Tibial artery (tissue), 4 donors: ENCODE measurements at regions not wholly inside any gene's neighbourhood (a gene's known extent, or its start where the extent isn't known, plus 50 kb on each side); places are given as distances from the start of the nearest gene placed in this dataset.
"Not testable (repeated sequence)": the region's sequence is repeated elsewhere in the genome, so short reads cannot be mapped to it uniquely, and the experiment has no call there.

Experiments
- DNase-seq, 2 donors: peaks; one replicate each; pipeline ENCODE4 v3.0.0-alpha.2; 2019
- H3K27ac ChIP-seq, 2 donors: fragments of 200-600 bp; sonication (generic) in 1 of 2; 1 replicate in 1 of 2; 2 replicates in 1 of 2; pipeline ENCODE4 v1.5.1; 2018 to 2019; ENCODE audit warnings: mild to moderate bottlenecking in 1 of 2
- H3K27me3 ChIP-seq, 2 donors: fragments of 200-600 bp; sonication (generic) in 1 of 2; one replicate each; pipeline versions ENCODE4 v1.5.1 to v1.6.0; 2016 to 2019
- H3K36me3 ChIP-seq, 3 donors: fragments of 200-600 bp; sonication (generic) in 2 of 3; one replicate each; pipeline ENCODE4 v1.5.1; 2016 to 2019; ENCODE audit warnings: mild to moderate bottlenecking in 2 of 3
- H3K4me1 ChIP-seq, 4 donors: fragments of 200-600 bp; sonication (generic) in 2 of 4; 1 replicate in 3 of 4; 2 replicates in 1 of 4; pipeline ENCODE4 v1.5.1; 2016 to 2019
- H3K4me3 ChIP-seq, 2 donors: fragments of 200-600 bp; sonication (generic) in 1 of 2; 1 replicate in 1 of 2; 2 replicates in 1 of 2; pipeline ENCODE4 v1.5.1; 2018 to 2019; ENCODE audit warnings: mild to moderate bottlenecking in 2 of 2
- H3K9me3 ChIP-seq, 3 donors: fragments of 200-600 bp; sonication (generic) in 1 of 3; one replicate each; pipeline ENCODE4 v1.5.1; 2016 to 2019
- CTCF ChIP-seq, 2 experiments: fragments of 200-600 bp in 1 of 2; fragments of 450-650 bp in 1 of 2; IDR thresholded peaks; one replicate each; pipeline ENCODE4 v1.5.1; 2017 to 2019; ENCODE audit warnings: antibody characterized with exemption in 2 of 2, mild to moderate bottlenecking in 1 of 2, moderate library complexity in 1 of 2
- intact Hi-C: fragments of 100-400 bp; cut with DNase I; formaldehyde crosslinking; loops from one replicate; pipeline ENCODE4 v1.15.0; 2023; ENCODE audit warnings: low total_unique reads

DNA sequence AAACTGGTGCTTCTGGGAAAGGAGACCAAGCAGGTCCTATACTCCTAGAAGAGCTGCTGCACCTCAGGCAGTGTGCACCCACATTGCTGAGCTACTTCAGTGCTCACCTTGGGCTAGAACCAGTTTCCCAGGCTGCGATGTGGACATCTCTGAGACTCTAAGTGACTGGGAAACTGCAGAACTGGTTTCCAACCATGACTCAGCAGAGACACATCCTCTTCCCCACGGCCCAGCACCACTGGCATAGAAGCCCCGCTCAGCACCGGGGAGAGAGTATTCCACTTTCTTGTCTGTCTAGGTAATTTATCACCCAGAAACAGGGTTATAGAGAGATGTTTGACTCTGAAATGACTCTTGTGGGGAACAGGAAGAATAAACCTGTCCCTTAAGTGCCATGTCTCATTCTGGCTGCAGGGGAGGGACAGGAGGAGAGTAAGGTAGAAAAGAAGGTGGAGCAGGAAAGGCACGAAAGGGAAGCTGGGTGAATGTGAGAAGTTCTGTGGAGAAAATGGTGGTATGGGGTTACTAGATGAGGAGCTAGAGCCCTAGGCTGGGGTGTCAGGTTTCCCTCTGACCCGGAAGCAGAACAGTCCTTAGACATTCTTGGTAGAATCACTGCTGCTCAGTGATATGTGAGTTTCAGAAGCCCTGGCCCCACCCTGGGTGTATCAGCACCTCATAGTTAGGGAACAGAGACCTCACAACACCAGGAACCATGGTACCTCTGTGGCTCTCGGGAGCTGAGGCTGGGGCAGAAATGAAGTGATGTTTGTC lies 340.4 kb upstream of the NCAM1 start:
- Histone ChIP-seq H3K9me3 (no peaks in the 10 kb centered on the region), H3K4me3 (no peak overlapping the region), H3K4me1 (no peaks in the 10 kb centered on the region), H3K36me3 (no peaks in the 10 kb centered on the region), H3K27ac (no peak overlapping the region), H3K27me3 (peaks cover 0 to 3% of the 10 kb centered on the region in 2 donors)
- no peak for DNase-seq
- no peak for TF ChIP-seq CTCF (IDR thresholded peaks at IDR 0.05)
- intact Hi-C loops: no loop called here

- TF ChIP-seq CTCF (IDR thresholded peaks at IDR 0.05): no peak
- Histone ChIP-seq H3K27ac (no peak overlapping the region), H3K4me3 (no peak overlapping the region), H3K36me3 (no peaks in the 10 kb centered on the region), H3K27me3 (peaks cover 0 to 3% of the 10 kb centered on the region in 2 donors), H3K9me3 (no peaks in the 10 kb centered on the region), H3K4me1 (no peaks in the 10 kb centered on the region)
- intact Hi-C loops: no loop called here
- no peak for DNase-seq
These were observed 338.2 kb upstream of the NCAM1 start for GRCh38 chr11:112623057-112623456.

GRCh38 chr11:112624431-112624830 lies 336.8 kb upstream of the NCAM1 start:
- no peak for TF ChIP-seq CTCF (IDR thresholded peaks at IDR 0.05)
- H3K27ac ChIP-seq: no peak overlapping the region
- no peak overlapping the region for H3K4me3 ChIP-seq
- peaks cover 0 to 3% of the 10 kb centered on the region in 2 donors for H3K27me3 ChIP-seq
- H3K36me3 ChIP-seq: no peaks in the 10 kb centered on the region
- no peaks in the 10 kb centered on the region for H3K4me1 ChIP-seq
- intact Hi-C loops: no loop called here
- DNase-seq: no peak
- no peaks in the 10 kb centered on the region for H3K9me3 ChIP-seq

DNA sequence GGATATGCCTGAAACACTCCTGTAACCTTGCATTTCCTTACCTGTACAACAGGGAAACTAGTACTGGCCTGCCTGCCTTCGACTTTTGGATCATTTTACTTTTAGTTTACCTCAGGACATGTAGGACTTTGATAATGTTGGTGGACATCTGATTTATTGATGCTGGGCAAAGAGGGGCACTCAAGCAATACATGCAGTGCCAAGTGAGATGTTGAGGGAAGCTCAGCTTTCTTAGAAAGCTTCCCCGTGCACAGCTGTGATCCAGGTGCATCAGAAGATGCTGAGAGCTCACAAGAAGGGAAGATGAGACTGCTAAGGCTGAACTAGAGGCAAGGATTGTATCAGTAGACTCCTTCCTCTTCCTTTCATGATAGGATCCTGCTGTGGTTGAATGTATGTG lies 336.2 kb upstream of the NCAM1 start:
- intact Hi-C loops, H3K27me3 ChIP-seq, H3K9me3 ChIP-seq: not testable (repeated sequence)

GRCh38 chr11:112625814-112626213 lies 335.4 kb upstream of the NCAM1 start:
- intact Hi-C loops: no loop called here
- H3K27ac ChIP-seq: no peak overlapping the region
- H3K4me1 ChIP-seq: no peaks in the 10 kb centered on the region
- no peak overlapping the region for H3K4me3 ChIP-seq
- TF ChIP-seq CTCF (IDR thresholded peaks at IDR 0.05): no peak
- no peak for DNase-seq
- no peaks in the 10 kb centered on the region for H3K9me3 ChIP-seq
- H3K27me3 ChIP-seq: no peaks in the 10 kb centered on the region
- H3K36me3 ChIP-seq: no peaks in the 10 kb centered on the region

More for the DNA sequence above, 336.2 kb upstream of the NCAM1 start:
- H3K4me3 ChIP-seq, H3K4me1 ChIP-seq, H3K27ac ChIP-seq, DNase-seq, H3K36me3 ChIP-seq: not testable (repeated sequence)

GRCh38 chr11:112626731-112627130 lies 334.5 kb upstream of the NCAM1 start:
- no peak for TF ChIP-seq CTCF (IDR thresholded peaks at IDR 0.05)
- Histone ChIP-seq H3K9me3 (no peaks in the 10 kb centered on the region), H3K27ac (no peak overlapping the region), H3K27me3 (no peaks in the 10 kb centered on the region), H3K4me1 (no peaks in the 10 kb centered on the region), H3K4me3 (no peak overlapping the region), H3K36me3 (no peaks in the 10 kb centered on the region)
- intact Hi-C loops: no loop called here
- DNase-seq: no peak
